Panc1 (cell line): ENCODE measurements at regions not wholly inside any gene's neighbourhood (a gene's known extent, or its start where the extent isn't known, plus 50 kb on each side); places are given as distances from the start of the nearest gene placed in this dataset.
"Not testable (repeated sequence)": the region's sequence is repeated elsewhere in the genome, so short reads cannot be mapped to it uniquely, and the experiment has no call there.

Source experiments
- ATAC-seq: fragments of 200-7000 bp; cut with Tn5 transposase; 2 replicates; pipeline ENCODE4 v1.9.1; 2020; ENCODE audit warnings: mild to moderate bottlenecking, moderate library complexity
- BruUV-seq: library from RNA; stranded (reverse); fragments of 400-500 nt; replicated peaks from 2 replicates; lab custom pipeline; 2021; lab: Mats Ljungman, UMichigan
- CTCF ChIA-PET: fragments of 300-600 bp; sonication (Branson Sonifier 250); formaldehyde crosslinking; loops from one replicate; lab custom pipeline; 2022; ENCODE audit warnings: antibody characterized with exemption; lab: Charles Lee
- POLR2A ChIA-PET: fragments of 300-600 bp; sonication (Branson Sonifier 250); formaldehyde crosslinking; loops from one replicate; lab custom pipeline; 2022; ENCODE audit warnings: antibody characterized with exemption; lab: Charles Lee
- DNase-seq: peaks from one replicate; pipeline ENCODE4 v3.0.0-alpha.2; 2010; ENCODE audit warnings: low read depth, low spot score
- H3K27ac ChIP-seq: 2 replicates; pipeline ENCODE4 v1.5.1; 2011; ENCODE audit warnings: mild to moderate bottlenecking, low read length, inconsistent platforms
- H3K27me3 ChIP-seq: fragments of 200-500 bp; sonication (Bioruptor generic); 2 replicates; pipeline ENCODE4 v1.6.0; 2014; ENCODE audit warnings: low read length, inconsistent platforms; ENCODE audit not compliant: control insufficient read depth, insufficient read depth
- H3K36me3 ChIP-seq: fragments of 200-500 bp; sonication (Bioruptor generic); 2 replicates; pipeline ENCODE4 v1.5.1; 2014; ENCODE audit warnings: inconsistent platforms, mild to moderate bottlenecking, low read length, moderate library complexity; ENCODE audit not compliant: control insufficient read depth, insufficient read depth
- H3K4me1 ChIP-seq: 2 replicates; pipeline ENCODE4 v1.5.1; 2011; ENCODE audit warnings: inconsistent platforms, mild to moderate bottlenecking, low read length, moderate library complexity; ENCODE audit not compliant: control insufficient read depth, insufficient read depth
- H3K4me3 ChIP-seq, 2 experiments: 2 replicates each; pipeline ENCODE4 v1.5.1; 2011 to 2012; ENCODE audit warnings: low read depth in 2 of 2, low read length in 2 of 2, mild to moderate bottlenecking in 2 of 2, inconsistent platforms in 1 of 2, moderate library complexity in 1 of 2
- H3K9me3 ChIP-seq: fragments of 200-500 bp; sonication (Bioruptor generic); 2 replicates; pipeline ENCODE4 v1.5.1; 2014; ENCODE audit warnings: low read depth, mild to moderate bottlenecking, inconsistent platforms, low read length, moderate library complexity; ENCODE audit not compliant: control insufficient read depth, insufficient read depth
- POLR2AphosphoS5 ChIP-seq: IDR thresholded peaks from 2 replicates; pipeline ENCODE4 v1.6.1; 2012; ENCODE audit warnings: mild to moderate bottlenecking, low read depth, low read length, moderate library complexity
- SIN3A ChIP-seq: IDR thresholded peaks from 2 replicates; pipeline ENCODE4 v1.6.1; 2012; ENCODE audit warnings: low read depth, mild to moderate bottlenecking, low read length, moderate library complexity, borderline replicate concordance; ENCODE audit not compliant: insufficient read depth
- TCF7L2 ChIP-seq: IDR thresholded peaks from 2 replicates; pipeline ENCODE4 v1.6.1; 2011; ENCODE audit warnings: mild to moderate bottlenecking, low read depth, low read length, inconsistent platforms
- in situ Hi-C: cut with HindIII; loops from 2 replicates; pipeline ENCODE4 v1.10.0; 2016; ENCODE audit warnings: low sequenced_read_pairs, low pct_unique_long_range_greater_than_20kb
- intact Hi-C: fragments of 100-400 bp; cut with micrococcal nuclease; formaldehyde crosslinking; loops from one replicate; pipeline ENCODE4 v1.10.0; 2022; ENCODE audit not compliant: unreplicated experiment
- TF ChIP-seq, protein P1 (sequence below): fragments of 450-650 bp; IDR thresholded peaks from 2 replicates; pipeline ENCODE4 v1.5.1; 2017; ENCODE audit warnings: mild to moderate bottlenecking
- TF ChIP-seq, protein P2 (sequence below), 2 experiments: IDR thresholded peaks; 2 replicates each; pipeline ENCODE4 v1.6.1; 2011 to 2012; ENCODE audit warnings: low read depth in 2 of 2, control low read depth in 1 of 2, low read length in 1 of 2, mild to moderate bottlenecking in 1 of 2, moderate library complexity in 1 of 2; ENCODE audit not compliant: insufficient read depth in 1 of 2

DNA sequence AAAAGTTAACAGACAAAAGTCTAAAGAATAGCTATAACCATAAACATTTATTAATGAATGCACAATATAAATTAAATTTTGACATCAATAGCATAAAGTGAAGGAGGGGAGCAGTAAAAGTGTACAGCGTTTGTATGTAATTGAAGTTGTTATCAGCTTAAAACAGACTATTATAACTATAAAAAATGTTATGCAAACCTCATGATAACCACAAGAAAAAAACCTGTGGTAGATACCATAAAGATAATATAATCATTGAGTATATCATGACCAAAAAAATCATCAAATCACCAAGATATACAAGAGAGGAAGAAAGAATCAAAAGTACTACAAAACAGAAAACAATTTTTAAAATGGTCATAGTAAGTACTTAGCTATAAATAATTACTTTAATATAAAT is 122.1 kb upstream of the ID2 start:
- intact Hi-C loops, result no loop called here
- H3K36me3 ChIP-seq, result no peaks in the 10 kb centered on the region
- no peaks in the 10 kb centered on the region for H3K4me1 ChIP-seq
- no peak for DNase-seq
- no peaks in the 10 kb centered on the region for H3K27me3 ChIP-seq
- H3K4me3 ChIP-seq, result no peak overlapping the region
- H3K9me3 ChIP-seq, result no peaks in the 10 kb centered on the region; the same call in 1 of the 2 replicates
- no TSS peak for BruUV-seq
- H3K27ac ChIP-seq, result no peak overlapping the region
- POLR2A ChIA-PET, result no interaction called here
- TF ChIP-seq, protein P1, sequence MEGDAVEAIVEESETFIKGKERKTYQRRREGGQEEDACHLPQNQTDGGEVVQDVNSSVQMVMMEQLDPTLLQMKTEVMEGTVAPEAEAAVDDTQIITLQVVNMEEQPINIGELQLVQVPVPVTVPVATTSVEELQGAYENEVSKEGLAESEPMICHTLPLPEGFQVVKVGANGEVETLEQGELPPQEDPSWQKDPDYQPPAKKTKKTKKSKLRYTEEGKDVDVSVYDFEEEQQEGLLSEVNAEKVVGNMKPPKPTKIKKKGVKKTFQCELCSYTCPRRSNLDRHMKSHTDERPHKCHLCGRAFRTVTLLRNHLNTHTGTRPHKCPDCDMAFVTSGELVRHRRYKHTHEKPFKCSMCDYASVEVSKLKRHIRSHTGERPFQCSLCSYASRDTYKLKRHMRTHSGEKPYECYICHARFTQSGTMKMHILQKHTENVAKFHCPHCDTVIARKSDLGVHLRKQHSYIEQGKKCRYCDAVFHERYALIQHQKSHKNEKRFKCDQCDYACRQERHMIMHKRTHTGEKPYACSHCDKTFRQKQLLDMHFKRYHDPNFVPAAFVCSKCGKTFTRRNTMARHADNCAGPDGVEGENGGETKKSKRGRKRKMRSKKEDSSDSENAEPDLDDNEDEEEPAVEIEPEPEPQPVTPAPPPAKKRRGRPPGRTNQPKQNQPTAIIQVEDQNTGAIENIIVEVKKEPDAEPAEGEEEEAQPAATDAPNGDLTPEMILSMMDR, result no peak
- TF ChIP-seq TCF7L2 (no peak), SIN3A (no peak), POLR2AphosphoS5 (no peak)
- TF ChIP-seq, protein P2, sequence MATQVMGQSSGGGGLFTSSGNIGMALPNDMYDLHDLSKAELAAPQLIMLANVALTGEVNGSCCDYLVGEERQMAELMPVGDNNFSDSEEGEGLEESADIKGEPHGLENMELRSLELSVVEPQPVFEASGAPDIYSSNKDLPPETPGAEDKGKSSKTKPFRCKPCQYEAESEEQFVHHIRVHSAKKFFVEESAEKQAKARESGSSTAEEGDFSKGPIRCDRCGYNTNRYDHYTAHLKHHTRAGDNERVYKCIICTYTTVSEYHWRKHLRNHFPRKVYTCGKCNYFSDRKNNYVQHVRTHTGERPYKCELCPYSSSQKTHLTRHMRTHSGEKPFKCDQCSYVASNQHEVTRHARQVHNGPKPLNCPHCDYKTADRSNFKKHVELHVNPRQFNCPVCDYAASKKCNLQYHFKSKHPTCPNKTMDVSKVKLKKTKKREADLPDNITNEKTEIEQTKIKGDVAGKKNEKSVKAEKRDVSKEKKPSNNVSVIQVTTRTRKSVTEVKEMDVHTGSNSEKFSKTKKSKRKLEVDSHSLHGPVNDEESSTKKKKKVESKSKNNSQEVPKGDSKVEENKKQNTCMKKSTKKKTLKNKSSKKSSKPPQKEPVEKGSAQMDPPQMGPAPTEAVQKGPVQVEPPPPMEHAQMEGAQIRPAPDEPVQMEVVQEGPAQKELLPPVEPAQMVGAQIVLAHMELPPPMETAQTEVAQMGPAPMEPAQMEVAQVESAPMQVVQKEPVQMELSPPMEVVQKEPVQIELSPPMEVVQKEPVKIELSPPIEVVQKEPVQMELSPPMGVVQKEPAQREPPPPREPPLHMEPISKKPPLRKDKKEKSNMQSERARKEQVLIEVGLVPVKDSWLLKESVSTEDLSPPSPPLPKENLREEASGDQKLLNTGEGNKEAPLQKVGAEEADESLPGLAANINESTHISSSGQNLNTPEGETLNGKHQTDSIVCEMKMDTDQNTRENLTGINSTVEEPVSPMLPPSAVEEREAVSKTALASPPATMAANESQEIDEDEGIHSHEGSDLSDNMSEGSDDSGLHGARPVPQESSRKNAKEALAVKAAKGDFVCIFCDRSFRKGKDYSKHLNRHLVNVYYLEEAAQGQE (IDR thresholded peaks at IDR 0.05; ENCODE audit: insufficient read depth in 1 of 2, low read depth in 2 of 2, low read length in 1 of 2), result no peak
- CTCF ChIA-PET, result interaction anchor here (0.7 kb wide), 1 partner anchor 1683 kb away, joined by 4 read pairs; no protein-coding TSS in a partner anchor
- in situ Hi-C loops, result no loop called here
- no peak for ATAC-seq

DNA sequence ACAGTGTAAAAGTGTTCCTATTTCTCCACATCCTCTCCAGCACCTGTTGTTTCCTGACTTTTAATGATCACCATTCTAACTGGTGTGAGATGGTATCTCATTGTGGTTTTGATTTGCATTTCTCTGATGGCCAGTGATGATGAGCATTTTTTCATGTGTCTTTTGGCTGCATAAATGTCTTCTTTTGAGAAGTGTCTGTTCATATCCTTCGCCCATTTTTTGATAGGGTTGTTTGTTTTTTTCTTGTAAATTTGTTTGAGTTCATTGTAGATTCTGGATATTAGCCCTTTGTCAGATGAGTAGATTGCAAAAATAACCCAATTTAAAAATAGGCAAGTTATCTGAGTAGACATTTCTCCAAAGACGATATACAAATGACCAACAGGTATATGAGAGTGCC is 120.2 kb upstream of the ID2 start:
- H3K36me3 ChIP-seq, H3K27me3 ChIP-seq, H3K4me1 ChIP-seq, in situ Hi-C loops, H3K4me3 ChIP-seq, intact Hi-C loops, ATAC-seq, H3K27ac ChIP-seq, POLR2A ChIA-PET, H3K9me3 ChIP-seq, BruUV-seq, DNase-seq, CTCF ChIA-PET: not testable (repeated sequence)

DNA sequence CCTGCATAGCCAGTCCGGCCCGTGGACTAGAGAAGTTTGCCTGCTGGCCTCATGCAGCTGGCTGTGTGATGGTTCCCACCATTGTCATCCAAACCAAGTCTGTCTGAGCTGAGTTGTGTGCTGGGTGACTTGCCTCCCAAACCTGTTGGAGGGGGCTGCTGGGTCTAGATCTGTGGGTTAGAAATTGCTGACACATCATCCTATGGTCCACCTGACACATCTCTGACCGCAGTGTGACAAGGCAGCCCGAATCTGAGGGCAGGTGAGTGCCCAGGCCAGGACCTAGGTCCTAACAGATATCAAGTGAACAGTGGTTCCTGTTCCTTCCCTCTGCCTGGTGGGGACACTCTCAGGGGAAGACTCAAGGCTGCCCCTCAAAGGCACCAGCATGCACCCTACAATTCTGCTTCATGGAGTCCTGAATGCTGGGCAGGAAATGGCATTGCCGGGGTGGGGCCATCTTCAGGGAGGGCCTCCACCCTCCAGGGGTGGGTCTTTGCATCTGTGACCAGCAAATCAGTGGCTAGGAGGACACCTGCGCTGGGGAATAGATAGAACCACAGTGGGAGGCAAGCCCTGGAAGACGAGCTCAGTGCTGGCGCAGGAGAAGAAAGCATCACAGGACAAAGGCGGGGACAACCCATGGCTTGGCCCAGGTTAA is 117.9 kb upstream of the ID2 start:
- TF ChIP-seq TCF7L2, result no peak
- no peak for TF ChIP-seq POLR2AphosphoS5
- no TSS peak for BruUV-seq
- intact Hi-C loops (no loop called here), in situ Hi-C loops (no loop called here)
- no peaks in the 10 kb centered on the region for H3K27me3 ChIP-seq
- POLR2A ChIA-PET, result no interaction called here
- no peaks in the 10 kb centered on the region for H3K4me1 ChIP-seq
- H3K27ac ChIP-seq, result no peak overlapping the region
- H3K36me3 ChIP-seq, result no peaks in the 10 kb centered on the region
- no peak for ATAC-seq
- CTCF ChIA-PET, result no interaction called here
- H3K4me3 ChIP-seq, result no peak overlapping the region
- no peak for DNase-seq
- H3K9me3 ChIP-seq, result no peaks in the 10 kb centered on the region
